ENCODE measurements at regions not wholly inside any gene's neighbourhood (a gene's known extent, or its start where the extent isn't known, plus 50 kb on each side); places are given as distances from the start of the nearest gene placed in this dataset.

GRCh38 chr3:13217736-13218540, 144.7 kb upstream of the IQSEC1 start:
- no peak overlapping the region for H2BK120ac ChIP-seq (ENCODE audit: low read depth, low read length)
- H3K36me3 ChIP-seq (ENCODE audit: control insufficient read depth in 1 of 2, insufficient read depth in 2 of 2, low read depth in 1 of 2, low read length in 2 of 2): no peaks in the 10 kb centered on the region
- peaks cover under 1 to 55% of the 10 kb centered on the region in 2 experiments for H3K27me3 ChIP-seq (ENCODE audit: control insufficient read depth in 1 of 2, insufficient read depth in 1 of 2, low read length in 2 of 2)
- H3K9ac ChIP-seq (ENCODE audit: low read length): no peak overlapping the region
- H3K4me3 ChIP-seq (ENCODE audit: insufficient read depth in 1 of 2, low read depth in 1 of 2, low read length in 2 of 2): no peak overlapping the region
- H3K79me1 ChIP-seq (replicated peaks; ENCODE audit: low read length, poor library complexity, severe bottlenecking): no peaks in the 10 kb centered on the region
- no peak for DNase-seq
- H2AFZ ChIP-seq (ENCODE audit: low read depth, low read length): no peak overlapping the region
- no peak overlapping the region for H4K8ac ChIP-seq (ENCODE audit: low read length)
- H3K4me2 ChIP-seq (ENCODE audit: low read length, poor library complexity, severe bottlenecking): peak overlapping the region; percentile 9
- H4K91ac ChIP-seq (ENCODE audit: low read length): no peak overlapping the region
- no peak overlapping the region for H2BK12ac ChIP-seq (ENCODE audit: low read length in 2 of 2)
- H3K9me3 ChIP-seq (ENCODE audit: control insufficient read depth, low read length): no peaks in the 10 kb centered on the region
- H3K18ac ChIP-seq (ENCODE audit: low read depth in 1 of 2, low read length in 2 of 2): no peak overlapping the region
- H3K27ac ChIP-seq (ENCODE audit: low read length, poor library complexity, severe bottlenecking): peak overlapping the region; percentile 38
- H2AK5ac ChIP-seq (ENCODE audit: low read length, severe bottlenecking): no peak overlapping the region
- no peak overlapping the region for H2BK5ac ChIP-seq (ENCODE audit: low read depth, low read length, poor library complexity, severe bottlenecking)
- peaks cover 23% of the 10 kb centered on the region for H3K4me1 ChIP-seq (ENCODE audit: control insufficient read depth, insufficient read depth, low read depth, low read length)
- no peak overlapping the region for H3K14ac ChIP-seq (ENCODE audit: low read length in 2 of 2)
- H2BK15ac ChIP-seq (ENCODE audit: low read depth, poor library complexity, severe bottlenecking): no peak overlapping the region
- no peak overlapping the region for H3K23ac ChIP-seq (ENCODE audit: low read length in 2 of 2)
- no peak overlapping the region for H3K4ac ChIP-seq (ENCODE audit: low read depth in 1 of 2, low read length in 2 of 2)
- WGBS: 79% methylated on average over 8 of the region's 9 CpGs

DNA sequence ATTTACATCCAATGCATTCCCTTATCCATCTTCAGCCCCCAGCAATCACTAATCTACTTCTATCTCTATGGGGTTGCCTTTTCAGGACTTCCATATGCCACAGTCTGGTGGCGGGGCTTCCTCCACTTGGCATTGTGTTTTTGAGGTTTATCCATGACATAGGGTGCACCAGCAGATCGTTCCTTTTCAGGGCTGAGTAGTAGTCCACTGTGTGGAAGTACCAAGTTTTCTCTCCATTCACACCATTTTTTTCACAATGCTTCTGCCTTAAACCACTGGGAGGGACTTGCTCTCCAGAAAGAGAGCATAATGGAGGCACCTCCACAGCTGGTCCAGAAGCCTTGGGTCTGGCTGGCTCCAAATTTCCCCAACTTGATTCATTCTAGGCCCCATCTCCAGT, 144.0 kb upstream of the IQSEC1 start:
- Histone ChIP-seq H2AK5ac (ENCODE audit: low read length, severe bottlenecking) (no peak overlapping the region), H3K27ac (ENCODE audit: low read length, poor library complexity, severe bottlenecking) (no peak overlapping the region), H2AFZ (ENCODE audit: low read depth, low read length) (no peak overlapping the region), H4K8ac (ENCODE audit: low read length) (no peak overlapping the region), H3K36me3 (ENCODE audit: control insufficient read depth in 1 of 2, insufficient read depth in 2 of 2, low read depth in 1 of 2, low read length in 2 of 2) (no peaks in the 10 kb centered on the region), H3K18ac (ENCODE audit: low read depth in 1 of 2, low read length in 2 of 2) (no peak overlapping the region), H3K9ac (ENCODE audit: low read length) (no peak overlapping the region), H2BK15ac (ENCODE audit: low read depth, poor library complexity, severe bottlenecking) (no peak overlapping the region), H3K79me1 (replicated peaks; ENCODE audit: low read length, poor library complexity, severe bottlenecking) (no peaks in the 10 kb centered on the region), H3K23ac (ENCODE audit: low read length in 2 of 2) (no peak overlapping the region), H2BK12ac (ENCODE audit: low read length in 2 of 2) (no peak overlapping the region), H4K91ac (ENCODE audit: low read length) (no peak overlapping the region), H3K14ac (ENCODE audit: low read length in 2 of 2) (no peak overlapping the region), H3K27me3 (ENCODE audit: control insufficient read depth in 1 of 2, insufficient read depth in 1 of 2, low read length in 2 of 2) (peaks cover 0 to 54% of the 10 kb centered on the region in 2 experiments), H3K4me2 (ENCODE audit: low read length, poor library complexity, severe bottlenecking) (no peak overlapping the region), H2BK5ac (ENCODE audit: low read depth, low read length, poor library complexity, severe bottlenecking) (no peak overlapping the region), H2BK120ac (ENCODE audit: low read depth, low read length) (no peak overlapping the region), H3K9me3 (ENCODE audit: control insufficient read depth, low read length) (no peaks in the 10 kb centered on the region), H3K4me3 (ENCODE audit: insufficient read depth in 1 of 2, low read depth in 1 of 2, low read length in 2 of 2) (no peak overlapping the region), H3K4ac (ENCODE audit: low read depth in 1 of 2, low read length in 2 of 2) (no peak overlapping the region), H3K4me1 (ENCODE audit: control insufficient read depth, insufficient read depth, low read depth, low read length) (peaks cover 23% of the 10 kb centered on the region)
- DNase-seq: no peak
- 96% methylated on average over 2 of the region's 2 CpGs for WGBS

- Histone ChIP-seq H3K23ac (ENCODE audit: low read length in 2 of 2) (no peak overlapping the region), H3K4ac (ENCODE audit: low read depth in 1 of 2, low read length in 2 of 2) (no peak overlapping the region), H3K36me3 (ENCODE audit: control insufficient read depth in 1 of 2, insufficient read depth in 2 of 2, low read depth in 1 of 2, low read length in 2 of 2) (no peaks in the 10 kb centered on the region), H3K79me1 (replicated peaks; ENCODE audit: low read length, poor library complexity, severe bottlenecking) (no peaks in the 10 kb centered on the region), H3K4me3 (ENCODE audit: insufficient read depth in 1 of 2, low read depth in 1 of 2, low read length in 2 of 2) (no peak overlapping the region), H3K4me2 (ENCODE audit: low read length, poor library complexity, severe bottlenecking) (no peak overlapping the region), H3K27ac (ENCODE audit: low read length, poor library complexity, severe bottlenecking) (no peak overlapping the region), H2AK5ac (ENCODE audit: low read length, severe bottlenecking) (no peak overlapping the region), H3K4me1 (ENCODE audit: control insufficient read depth, insufficient read depth, low read depth, low read length) (peaks cover 23% of the 10 kb centered on the region), H3K9me3 (ENCODE audit: control insufficient read depth, low read length) (no peaks in the 10 kb centered on the region), H3K9ac (ENCODE audit: low read length) (no peak overlapping the region), H2BK15ac (ENCODE audit: low read depth, poor library complexity, severe bottlenecking) (no peak overlapping the region), H2BK5ac (ENCODE audit: low read depth, low read length, poor library complexity, severe bottlenecking) (no peak overlapping the region), H3K18ac (ENCODE audit: low read depth in 1 of 2, low read length in 2 of 2) (no peak overlapping the region), H3K27me3 (ENCODE audit: control insufficient read depth in 1 of 2, insufficient read depth in 1 of 2, low read length in 2 of 2) (peaks cover 7 to 56% of the 10 kb centered on the region in 2 experiments), H2AFZ (ENCODE audit: low read depth, low read length) (no peak overlapping the region), H3K14ac (ENCODE audit: low read length in 2 of 2) (no peak overlapping the region), H4K91ac (ENCODE audit: low read length) (no peak overlapping the region), H2BK120ac (ENCODE audit: low read depth, low read length) (no peak overlapping the region), H4K8ac (ENCODE audit: low read length) (no peak overlapping the region), H2BK12ac (ENCODE audit: low read length in 2 of 2) (no peak overlapping the region)
- 79% methylated on average over 8 of the region's 8 CpGs for WGBS
- DNase-seq: no peak
Observed at GRCh38 chr3:13215940-13216546, 142.8 kb upstream of the IQSEC1 start.

GRCh38 chr3:13214847-13215472, 141.7 kb upstream of the IQSEC1 start:
- Histone ChIP-seq H2BK12ac (ENCODE audit: low read length in 2 of 2) (no peak overlapping the region), H3K27me3 (ENCODE audit: control insufficient read depth in 1 of 2, insufficient read depth in 1 of 2, low read length in 2 of 2) (peaks cover 16 to 58% of the 10 kb centered on the region in 2 experiments), H2BK15ac (ENCODE audit: low read depth, poor library complexity, severe bottlenecking) (no peak overlapping the region), H3K18ac (ENCODE audit: low read depth in 1 of 2, low read length in 2 of 2) (no peak overlapping the region), H3K4me3 (ENCODE audit: insufficient read depth in 1 of 2, low read depth in 1 of 2, low read length in 2 of 2) (no peak overlapping the region), H2AFZ (ENCODE audit: low read depth, low read length) (no peak overlapping the region), H2BK5ac (ENCODE audit: low read depth, low read length, poor library complexity, severe bottlenecking) (no peak overlapping the region), H3K14ac (ENCODE audit: low read length in 2 of 2) (no peak overlapping the region), H2BK120ac (ENCODE audit: low read depth, low read length) (no peak overlapping the region), H4K8ac (ENCODE audit: low read length) (no peak overlapping the region), H3K4ac (ENCODE audit: low read depth in 1 of 2, low read length in 2 of 2) (no peak overlapping the region), H3K27ac (ENCODE audit: low read length, poor library complexity, severe bottlenecking) (no peak overlapping the region), H3K4me2 (ENCODE audit: low read length, poor library complexity, severe bottlenecking) (no peak overlapping the region), H3K23ac (ENCODE audit: low read length in 2 of 2) (no peak overlapping the region), H3K36me3 (ENCODE audit: control insufficient read depth in 1 of 2, insufficient read depth in 2 of 2, low read depth in 1 of 2, low read length in 2 of 2) (no peaks in the 10 kb centered on the region), H2AK5ac (ENCODE audit: low read length, severe bottlenecking) (no peak overlapping the region), H3K9me3 (ENCODE audit: control insufficient read depth, low read length) (no peaks in the 10 kb centered on the region), H4K91ac (ENCODE audit: low read length) (no peak overlapping the region), H3K4me1 (ENCODE audit: control insufficient read depth, insufficient read depth, low read depth, low read length) (peaks cover 23% of the 10 kb centered on the region), H3K9ac (ENCODE audit: low read length) (no peak overlapping the region), H3K79me1 (replicated peaks; ENCODE audit: low read length, poor library complexity, severe bottlenecking) (no peaks in the 10 kb centered on the region)
- DNase-seq: no peak
- WGBS: 94% methylated on average over 15 of the region's 15 CpGs

Measured in mesenchymal stem cell (in vitro differentiated cells and primary cell).